ENCODE measurements at regions not wholly inside any gene's neighbourhood (a gene's known extent, or its start where the extent isn't known, plus 50 kb on each side); places are given as distances from the start of the nearest gene placed in this dataset.

- no peak overlapping the region for H3K4me2 ChIP-seq (ENCODE audit: low read depth, low read length)
- H3K27me3 ChIP-seq (replicated peaks; ENCODE audit: insufficient read depth, low read length): no peaks in the 10 kb centered on the region
- no peaks in the 10 kb centered on the region for H3K79me2 ChIP-seq (ENCODE audit: low read length)
- TF ChIP-seq EZH2 (optimal IDR thresholded peaks at IDR 0.05; ENCODE audit: low read depth, low read length) (no peak), EZH2phosphoT487 (IDR thresholded peaks at IDR 0.05; ENCODE audit: low read length) (no peak), CTCF (IDR thresholded peaks at IDR 0.05; ENCODE audit: low read length) (no peak)
- no peaks in the 10 kb centered on the region for H3K36me3 ChIP-seq (replicated peaks; ENCODE audit: insufficient read depth, low read length)
- no peak for DNase-seq
- H3K27ac ChIP-seq (ENCODE audit: low read length): no peak overlapping the region
- no peak overlapping the region for H3K9ac ChIP-seq (ENCODE audit: low read length)
- H3F3A ChIP-seq (ENCODE audit: insufficient read depth, low read length): no peaks in the 10 kb centered on the region
- H3K4me3 ChIP-seq (ENCODE audit: low read length): no peak overlapping the region
- no peaks in the 10 kb centered on the region for H4K20me1 ChIP-seq (ENCODE audit: insufficient read depth, low read length)
- H3K4me1 ChIP-seq (ENCODE audit: low read length): peaks cover 7% of the 10 kb centered on the region
- H3K9me3 ChIP-seq (replicated peaks; ENCODE audit: insufficient read depth, low read length): no peaks in the 10 kb centered on the region
- no peaks in the 10 kb centered on the region for H3K9me2 ChIP-seq (replicated peaks; ENCODE audit: insufficient read depth, low read length)
- H2AFZ ChIP-seq (ENCODE audit: low read length): no peak overlapping the region
Observed at GRCh38 chr5:74085782-74086181, 459.8 kb downstream of the ARHGEF28 start.

- 0 out of 2 replicates have a peak, but pooled peaks cover 4% of the 10 kb centered on the region for H3F3A ChIP-seq (ENCODE audit: insufficient read depth, low read length)
- H3K27ac ChIP-seq (ENCODE audit: low read length): no peak overlapping the region
- no peak for TF ChIP-seq EZH2 (optimal IDR thresholded peaks at IDR 0.05; ENCODE audit: low read depth, low read length)
- no peak for TF ChIP-seq CTCF (IDR thresholded peaks at IDR 0.05; ENCODE audit: low read length)
- TF ChIP-seq EZH2phosphoT487 (IDR thresholded peaks at IDR 0.05; ENCODE audit: low read length): no peak
- H3K27me3 ChIP-seq (replicated peaks; ENCODE audit: insufficient read depth, low read length): no peaks in the 10 kb centered on the region
- no peak for DNase-seq
- no peaks in the 10 kb centered on the region for H3K36me3 ChIP-seq (replicated peaks; ENCODE audit: insufficient read depth, low read length)
- no peak overlapping the region for H3K9ac ChIP-seq (ENCODE audit: low read length)
- H3K9me3 ChIP-seq (replicated peaks; ENCODE audit: insufficient read depth, low read length): no peaks in the 10 kb centered on the region
- H3K9me2 ChIP-seq (replicated peaks; ENCODE audit: insufficient read depth, low read length): no peaks in the 10 kb centered on the region
- H3K4me1 ChIP-seq (ENCODE audit: low read length): peaks cover 12% of the 10 kb centered on the region
- H2AFZ ChIP-seq (ENCODE audit: low read length): no peak overlapping the region
- no peak overlapping the region for H3K4me3 ChIP-seq (ENCODE audit: low read length)
- H4K20me1 ChIP-seq (ENCODE audit: insufficient read depth, low read length): no peaks in the 10 kb centered on the region
- H3K79me2 ChIP-seq (ENCODE audit: low read length): no peaks in the 10 kb centered on the region
- H3K4me2 ChIP-seq (ENCODE audit: low read depth, low read length): no peak overlapping the region
Observed at GRCh38 chr5:74085186-74085585, 459.2 kb downstream of the ARHGEF28 start.

- no peaks in the 10 kb centered on the region for H4K20me1 ChIP-seq (ENCODE audit: insufficient read depth, low read length)
- H3K9me2 ChIP-seq (replicated peaks; ENCODE audit: insufficient read depth, low read length): no peaks in the 10 kb centered on the region
- no peaks in the 10 kb centered on the region for H3K27me3 ChIP-seq (replicated peaks; ENCODE audit: insufficient read depth, low read length)
- H3K27ac ChIP-seq (ENCODE audit: low read length): no peak overlapping the region
- no peak overlapping the region for H3K9ac ChIP-seq (ENCODE audit: low read length)
- no peaks in the 10 kb centered on the region for H3K36me3 ChIP-seq (replicated peaks; ENCODE audit: insufficient read depth, low read length)
- H3K4me3 ChIP-seq (ENCODE audit: low read length): no peak overlapping the region
- H2AFZ ChIP-seq (ENCODE audit: low read length): no peak overlapping the region
- TF ChIP-seq EZH2 (optimal IDR thresholded peaks at IDR 0.05; ENCODE audit: low read depth, low read length) (no peak), CTCF (IDR thresholded peaks at IDR 0.05; ENCODE audit: low read length) (no peak), EZH2phosphoT487 (IDR thresholded peaks at IDR 0.05; ENCODE audit: low read length) (no peak)
- no peaks in the 10 kb centered on the region for H3K9me3 ChIP-seq (replicated peaks; ENCODE audit: insufficient read depth, low read length)
- no peaks in the 10 kb centered on the region for H3K79me2 ChIP-seq (ENCODE audit: low read length)
- H3F3A ChIP-seq (ENCODE audit: insufficient read depth, low read length): peaks cover 8% of the 10 kb centered on the region; the same call in 1 of the 2 replicates
- no peak overlapping the region for H3K4me2 ChIP-seq (ENCODE audit: low read depth, low read length)
- no peak for DNase-seq
- peaks cover 21% of the 10 kb centered on the region for H3K4me1 ChIP-seq (ENCODE audit: low read length)
Observed at GRCh38 chr5:74083096-74083791, 457.2 kb downstream of the ARHGEF28 start.
